ENCODE measurements at regions not wholly inside any gene's neighbourhood (a gene's known extent, or its start where the extent isn't known, plus 50 kb on each side); places are given as distances from the start of the nearest gene placed in this dataset.

DNA sequence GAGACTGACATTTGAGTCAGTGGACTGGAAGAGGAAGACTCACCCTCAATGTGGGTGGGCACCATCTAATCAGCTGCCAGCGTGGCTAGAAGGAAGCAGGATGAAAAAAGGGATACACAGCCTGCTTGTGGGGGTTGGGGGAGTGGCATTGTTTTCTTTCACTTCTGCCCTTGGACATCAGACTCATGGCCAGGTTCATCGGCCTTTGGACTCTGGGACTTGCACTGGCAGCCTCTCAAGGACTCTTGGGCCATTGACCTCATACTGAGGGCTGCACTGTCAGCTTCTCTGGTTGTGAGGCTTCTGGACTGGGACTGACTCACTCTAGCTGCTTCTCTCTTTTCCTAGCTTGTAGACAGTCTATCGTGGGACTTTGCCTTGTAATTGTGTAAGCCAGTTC, 374.9 kb downstream of the TLE1 start:
- TF ChIP-seq, protein P1, sequence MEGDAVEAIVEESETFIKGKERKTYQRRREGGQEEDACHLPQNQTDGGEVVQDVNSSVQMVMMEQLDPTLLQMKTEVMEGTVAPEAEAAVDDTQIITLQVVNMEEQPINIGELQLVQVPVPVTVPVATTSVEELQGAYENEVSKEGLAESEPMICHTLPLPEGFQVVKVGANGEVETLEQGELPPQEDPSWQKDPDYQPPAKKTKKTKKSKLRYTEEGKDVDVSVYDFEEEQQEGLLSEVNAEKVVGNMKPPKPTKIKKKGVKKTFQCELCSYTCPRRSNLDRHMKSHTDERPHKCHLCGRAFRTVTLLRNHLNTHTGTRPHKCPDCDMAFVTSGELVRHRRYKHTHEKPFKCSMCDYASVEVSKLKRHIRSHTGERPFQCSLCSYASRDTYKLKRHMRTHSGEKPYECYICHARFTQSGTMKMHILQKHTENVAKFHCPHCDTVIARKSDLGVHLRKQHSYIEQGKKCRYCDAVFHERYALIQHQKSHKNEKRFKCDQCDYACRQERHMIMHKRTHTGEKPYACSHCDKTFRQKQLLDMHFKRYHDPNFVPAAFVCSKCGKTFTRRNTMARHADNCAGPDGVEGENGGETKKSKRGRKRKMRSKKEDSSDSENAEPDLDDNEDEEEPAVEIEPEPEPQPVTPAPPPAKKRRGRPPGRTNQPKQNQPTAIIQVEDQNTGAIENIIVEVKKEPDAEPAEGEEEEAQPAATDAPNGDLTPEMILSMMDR (IDR thresholded peaks at IDR 0.05), result no peak
- no peak for TF ChIP-seq POLR2AphosphoS5 (IDR thresholded peaks at IDR 0.05)
- TF ChIP-seq POLR2A (IDR thresholded peaks at IDR 0.05), result no peak

Data from sigmoid colon (tissue), 4 donors.